Kidney epithelial cell (primary cell): ENCODE measurements at regions not wholly inside any gene's neighbourhood (a gene's known extent, or its start where the extent isn't known, plus 50 kb on each side); places are given as distances from the start of the nearest gene placed in this dataset.

ENCODE experiments used
- DNase-seq: peaks from one replicate; pipeline ENCODE4 v3.0.0-alpha.2; 2010; ENCODE audit warnings: low read depth
- H3K27me3 ChIP-seq: 2 replicates; pipeline ENCODE4 v1.6.0; 2011; ENCODE audit warnings: low read length; ENCODE audit not compliant: control insufficient read depth, insufficient read depth
- H3K36me3 ChIP-seq: 2 replicates; pipeline ENCODE4 v1.5.1; 2011; ENCODE audit warnings: low read length; ENCODE audit not compliant: control insufficient read depth, insufficient read depth
- H3K4me3 ChIP-seq: 2 replicates; pipeline ENCODE4 v1.5.1; 2011; ENCODE audit warnings: low read depth, mild to moderate bottlenecking, control low read depth, low read length
- TF ChIP-seq, protein P1 (sequence below): IDR thresholded peaks from 2 replicates; pipeline ENCODE4 v1.5.1; 2011; ENCODE audit warnings: mild to moderate bottlenecking, moderate library complexity, low read length, control low read depth, inconsistent platforms; ENCODE audit not compliant: insufficient read depth, poor library complexity, severe bottlenecking

DNA sequence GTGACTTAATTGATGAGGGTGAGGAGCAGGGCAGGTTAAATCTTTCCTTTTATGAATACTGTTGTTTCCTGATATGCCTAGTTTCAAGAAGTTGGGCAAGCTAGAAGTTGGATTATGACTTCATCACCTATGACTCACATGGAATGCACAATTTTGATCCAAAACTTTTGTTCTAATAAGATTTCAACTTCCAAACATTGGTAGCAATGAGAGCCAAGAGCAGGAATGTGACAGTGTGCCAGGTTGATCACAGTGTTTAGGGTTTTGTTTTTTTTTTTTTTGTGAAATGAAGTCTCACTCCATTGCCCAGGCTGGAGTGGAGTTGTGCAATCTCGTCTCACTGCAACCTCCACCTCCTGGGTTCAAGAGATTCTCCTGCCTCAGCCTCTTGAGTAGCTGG is 349.4 kb downstream of the DUSP10 start:
- no peak for DNase-seq
- Histone ChIP-seq H3K27me3 (no peaks in the 10 kb centered on the region), H3K4me3 (no peak overlapping the region), H3K36me3 (no peaks in the 10 kb centered on the region)
- TF ChIP-seq, protein P1, sequence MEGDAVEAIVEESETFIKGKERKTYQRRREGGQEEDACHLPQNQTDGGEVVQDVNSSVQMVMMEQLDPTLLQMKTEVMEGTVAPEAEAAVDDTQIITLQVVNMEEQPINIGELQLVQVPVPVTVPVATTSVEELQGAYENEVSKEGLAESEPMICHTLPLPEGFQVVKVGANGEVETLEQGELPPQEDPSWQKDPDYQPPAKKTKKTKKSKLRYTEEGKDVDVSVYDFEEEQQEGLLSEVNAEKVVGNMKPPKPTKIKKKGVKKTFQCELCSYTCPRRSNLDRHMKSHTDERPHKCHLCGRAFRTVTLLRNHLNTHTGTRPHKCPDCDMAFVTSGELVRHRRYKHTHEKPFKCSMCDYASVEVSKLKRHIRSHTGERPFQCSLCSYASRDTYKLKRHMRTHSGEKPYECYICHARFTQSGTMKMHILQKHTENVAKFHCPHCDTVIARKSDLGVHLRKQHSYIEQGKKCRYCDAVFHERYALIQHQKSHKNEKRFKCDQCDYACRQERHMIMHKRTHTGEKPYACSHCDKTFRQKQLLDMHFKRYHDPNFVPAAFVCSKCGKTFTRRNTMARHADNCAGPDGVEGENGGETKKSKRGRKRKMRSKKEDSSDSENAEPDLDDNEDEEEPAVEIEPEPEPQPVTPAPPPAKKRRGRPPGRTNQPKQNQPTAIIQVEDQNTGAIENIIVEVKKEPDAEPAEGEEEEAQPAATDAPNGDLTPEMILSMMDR, result no peak

DNA sequence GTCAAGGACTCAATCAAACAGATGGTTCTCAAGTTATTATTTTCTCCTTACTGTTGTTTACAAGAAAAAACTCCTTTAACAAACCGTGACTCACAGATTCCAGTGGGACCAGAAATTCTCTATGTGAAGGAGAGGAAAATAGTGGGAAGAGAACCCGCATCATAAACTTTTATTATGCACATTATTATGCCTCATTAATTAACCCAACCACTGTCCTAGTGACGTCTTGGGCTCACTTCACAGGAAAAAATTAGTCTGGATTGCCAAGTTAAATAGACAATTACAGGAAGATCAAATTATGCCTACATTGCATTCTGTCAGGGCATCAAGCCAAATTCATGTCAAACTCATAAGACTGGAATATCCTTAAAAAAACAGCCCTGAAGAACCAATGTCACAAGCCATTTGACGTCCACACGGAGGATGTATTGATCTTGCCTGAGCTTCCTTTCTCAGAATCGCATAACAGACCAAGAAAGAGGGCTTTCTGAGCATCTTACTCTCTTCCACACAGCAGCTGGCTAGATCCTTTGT is 347.8 kb downstream of the DUSP10 start:
- no peaks in the 10 kb centered on the region for H3K36me3 ChIP-seq
- DNase-seq, result peak; percentile 60
- no peak overlapping the region for H3K4me3 ChIP-seq
- TF ChIP-seq, protein P1, result no peak
- H3K27me3 ChIP-seq, result no peaks in the 10 kb centered on the region

DNA sequence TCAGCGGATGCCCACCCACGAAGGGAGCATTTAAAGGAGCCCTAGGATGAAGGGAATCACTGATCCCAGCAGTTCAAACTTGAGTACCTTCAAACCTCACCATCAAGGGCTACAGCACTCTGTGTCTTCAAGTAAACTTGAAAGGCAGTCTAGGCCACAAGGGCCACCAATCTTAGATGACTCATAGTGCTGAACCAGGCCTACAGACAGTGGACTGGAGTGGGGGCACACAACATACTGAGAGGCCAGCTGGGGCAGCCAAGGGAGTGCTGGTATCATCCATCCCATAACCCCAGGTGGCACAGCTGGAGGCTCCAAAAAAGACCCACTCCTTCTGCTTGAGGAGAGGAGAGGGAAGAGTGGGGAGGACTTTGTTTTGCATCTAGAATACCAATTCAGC is 345.4 kb downstream of the DUSP10 start:
- no peaks in the 10 kb centered on the region for H3K36me3 ChIP-seq

DNA sequence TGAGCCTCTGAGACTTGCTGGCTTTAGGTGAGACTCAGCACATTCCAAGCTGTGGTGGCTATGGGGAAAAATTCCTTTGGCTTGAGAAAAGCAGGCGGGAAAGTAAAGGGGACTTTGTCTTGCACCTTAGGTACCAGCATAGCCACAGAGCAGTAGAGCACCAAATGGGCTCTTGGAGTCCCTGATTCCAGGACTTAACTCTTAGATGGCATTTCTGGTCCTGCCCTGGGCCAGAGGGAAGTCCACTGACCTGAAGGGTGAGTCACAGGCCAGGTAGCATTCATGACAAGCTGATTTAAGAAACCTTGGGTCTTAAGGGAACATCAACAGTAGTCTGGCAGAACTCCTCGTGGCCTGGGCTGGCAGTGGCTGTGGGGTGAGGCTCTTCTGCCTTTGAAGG is 344.7 kb downstream of the DUSP10 start:
- Histone ChIP-seq H3K27me3 (no peaks in the 10 kb centered on the region), H3K4me3 (no peak overlapping the region), H3K36me3 (no peaks in the 10 kb centered on the region)
- TF ChIP-seq, protein P1, result no peak
- DNase-seq, result no peak

More for the DNA sequence above, 345.4 kb downstream of the DUSP10 start:
- no peak overlapping the region for H3K4me3 ChIP-seq
- no peak for DNase-seq
- TF ChIP-seq, protein P1, result no peak
- no peaks in the 10 kb centered on the region for H3K27me3 ChIP-seq

DNA sequence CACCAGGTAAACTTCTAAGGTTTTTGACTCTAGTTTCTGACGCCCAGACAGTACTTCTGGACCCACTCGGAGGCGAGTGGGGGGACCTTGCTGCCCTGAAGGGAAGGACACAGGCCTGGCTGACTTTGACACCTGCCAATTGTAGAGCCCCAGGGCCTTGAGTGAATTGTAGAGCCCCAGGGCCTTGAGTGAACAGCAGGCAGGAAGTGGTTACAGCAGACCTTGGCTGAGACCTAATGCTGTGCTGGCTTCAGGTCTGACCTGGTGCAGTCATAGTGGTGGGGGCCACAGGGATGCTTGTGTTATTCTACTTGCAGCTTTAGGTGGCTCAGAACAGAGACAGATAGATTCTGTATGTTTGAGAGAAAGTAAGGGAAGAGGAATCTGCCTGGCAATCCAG is 344.3 kb downstream of the DUSP10 start:
- DNase-seq, result no peak
- H3K36me3 ChIP-seq, result no peaks in the 10 kb centered on the region
- H3K4me3 ChIP-seq, result no peak overlapping the region
- TF ChIP-seq, protein P1, result no peak
- H3K27me3 ChIP-seq, result no peaks in the 10 kb centered on the region

DNA sequence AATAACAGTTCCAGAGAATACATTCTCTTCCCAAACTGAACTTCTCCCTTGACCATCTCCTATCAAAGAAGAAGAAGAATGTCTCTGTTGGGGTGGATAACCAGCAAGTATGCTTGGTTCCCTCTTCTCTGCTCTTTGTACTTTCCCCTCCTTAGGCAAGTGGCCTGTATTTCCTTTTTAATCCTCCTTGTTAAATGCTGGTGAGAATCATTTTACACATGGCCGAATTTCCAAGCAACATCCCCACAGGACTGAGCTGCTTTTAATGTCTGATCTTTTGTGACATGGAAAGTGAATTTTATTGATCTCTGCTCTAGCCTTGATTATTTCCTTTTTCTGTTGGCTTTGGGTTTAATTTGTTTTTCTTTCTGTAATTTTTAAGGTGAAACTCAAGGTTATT is 336.7 kb downstream of the DUSP10 start:
- H3K4me3 ChIP-seq, result no peak overlapping the region
- no peaks in the 10 kb centered on the region for H3K27me3 ChIP-seq
- no peak for DNase-seq
- TF ChIP-seq, protein P1, result no peak
- no peaks in the 10 kb centered on the region for H3K36me3 ChIP-seq
